GM19468 (cell line): ENCODE measurements at regions not wholly inside any gene's neighbourhood (a gene's known extent, or its start where the extent isn't known, plus 50 kb on each side); places are given as distances from the start of the nearest gene placed in this dataset.

ENCODE experiments used
- ATAC-seq: cut with Tn5 transposase; IDR thresholded peaks from one replicate; pipeline ENCODE4 v1.9.1; 2021; ENCODE audit warnings: mild to moderate bottlenecking, moderate library complexity, moderate number of reproducible peaks; ENCODE audit not compliant: unreplicated experiment; ENCODE audit errors: extremely low read depth

DNA sequence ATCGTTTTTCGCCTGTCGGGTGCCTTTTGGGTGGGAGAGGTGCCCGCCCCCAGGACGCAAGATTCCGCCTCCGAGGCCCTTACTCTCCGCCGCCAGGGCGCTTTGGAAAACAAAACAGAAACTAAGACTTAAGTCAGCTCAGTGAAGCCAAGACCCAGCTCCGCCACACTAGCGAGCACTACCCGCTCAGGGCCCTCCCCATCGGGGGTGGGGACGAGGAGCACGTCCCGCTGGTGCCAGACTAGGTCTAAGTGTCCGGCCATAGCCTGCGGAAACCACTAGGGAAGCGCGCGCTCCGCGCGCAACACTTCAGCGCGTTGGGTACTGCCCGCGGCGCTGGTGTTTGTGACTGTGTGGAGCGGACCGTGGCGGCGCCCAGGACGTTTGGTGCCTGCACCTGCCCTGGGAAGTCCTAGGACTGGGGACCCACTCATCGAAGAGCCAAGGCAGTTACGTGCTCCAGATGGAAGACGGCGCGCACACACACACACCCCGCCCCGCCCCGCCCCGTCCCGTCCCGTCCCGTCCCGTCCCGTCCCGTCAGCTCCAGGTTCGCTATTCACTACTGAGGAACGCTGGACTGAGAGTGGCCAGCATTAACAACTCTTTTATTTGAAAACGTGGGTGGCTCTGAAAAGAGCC lies 57.6 kb upstream of the BOLA1 start:
- ATAC-seq: peak; percentile 14

DNA sequence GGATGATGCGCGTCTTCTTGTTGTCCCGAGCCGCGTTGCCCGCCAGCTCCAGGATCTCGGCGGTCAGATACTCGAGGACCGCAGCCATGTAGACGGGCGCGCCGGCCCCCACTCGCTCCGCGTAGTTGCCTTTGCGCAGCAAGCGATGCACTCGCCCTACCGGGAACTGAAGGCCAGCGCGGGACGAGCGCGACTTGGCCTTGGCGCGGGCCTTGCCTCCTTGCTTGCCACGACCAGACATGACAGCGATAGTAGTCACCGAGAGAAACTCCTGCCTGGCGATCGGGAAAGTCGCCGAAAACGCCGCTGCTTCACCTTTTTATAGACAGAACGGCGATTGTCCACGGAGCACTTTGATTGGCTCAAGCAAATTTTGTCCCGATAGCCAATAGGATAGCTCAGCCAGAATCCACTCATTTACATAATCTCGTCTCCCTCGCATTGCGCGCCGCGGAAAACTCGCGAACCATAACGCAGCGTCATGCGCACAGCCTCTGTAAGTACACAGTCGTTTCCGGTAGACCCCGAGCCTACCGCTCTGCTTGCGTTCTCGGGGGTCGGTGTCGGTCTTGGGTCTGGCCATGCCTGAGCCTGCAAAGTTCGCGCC lies 56.8 kb upstream of the BOLA1 start:
- peak; percentile 52 for ATAC-seq

DNA sequence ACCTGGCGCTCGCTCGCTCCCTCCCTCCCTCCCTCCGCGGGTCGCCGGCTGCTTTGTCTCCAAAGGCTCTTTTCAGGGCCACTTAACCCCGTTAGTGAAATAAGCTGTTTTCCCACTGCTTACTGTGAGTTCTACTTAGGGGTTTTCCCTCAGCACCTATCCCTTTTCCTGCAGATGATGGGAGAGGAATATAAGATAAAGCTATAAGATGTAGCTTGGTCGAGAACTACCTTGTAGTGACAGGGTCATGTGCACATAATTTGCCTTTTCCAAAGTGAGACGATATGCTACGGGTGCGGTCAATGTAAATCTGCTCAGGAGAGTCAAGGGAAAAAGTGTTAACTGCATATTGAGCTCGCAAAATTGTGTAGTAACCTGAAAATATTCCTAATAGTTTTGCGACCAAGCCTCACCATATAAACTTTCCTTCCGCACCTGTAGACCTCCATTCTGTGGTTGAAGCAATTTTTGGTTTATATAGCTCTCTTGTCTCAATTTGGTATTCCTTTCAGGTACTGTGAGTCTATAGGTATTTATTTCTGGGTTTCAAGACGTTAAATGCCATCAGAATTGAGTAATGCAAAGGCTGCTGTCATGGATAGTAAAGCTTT lies 55.8 kb upstream of the BOLA1 start:
- no peak for ATAC-seq

DNA sequence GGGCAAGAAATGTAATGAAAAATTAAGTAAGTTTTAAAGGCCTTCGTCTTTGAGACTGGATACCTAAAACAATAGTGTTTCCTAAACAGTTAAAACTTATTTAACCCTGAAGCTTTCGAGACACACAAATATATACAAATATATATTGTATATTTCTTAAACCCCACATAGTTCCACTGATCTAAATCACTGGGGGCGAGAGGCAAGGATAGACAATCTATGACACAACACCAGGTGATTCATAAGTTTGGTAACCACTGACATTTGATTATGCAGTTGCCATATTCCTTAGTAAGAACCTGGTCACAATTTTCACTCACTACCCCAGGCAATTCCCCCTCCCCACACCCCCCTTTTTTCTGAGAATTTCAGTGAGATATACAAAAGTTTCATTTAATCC lies 55.3 kb upstream of the BOLA1 start:
- ATAC-seq: no peak

DNA sequence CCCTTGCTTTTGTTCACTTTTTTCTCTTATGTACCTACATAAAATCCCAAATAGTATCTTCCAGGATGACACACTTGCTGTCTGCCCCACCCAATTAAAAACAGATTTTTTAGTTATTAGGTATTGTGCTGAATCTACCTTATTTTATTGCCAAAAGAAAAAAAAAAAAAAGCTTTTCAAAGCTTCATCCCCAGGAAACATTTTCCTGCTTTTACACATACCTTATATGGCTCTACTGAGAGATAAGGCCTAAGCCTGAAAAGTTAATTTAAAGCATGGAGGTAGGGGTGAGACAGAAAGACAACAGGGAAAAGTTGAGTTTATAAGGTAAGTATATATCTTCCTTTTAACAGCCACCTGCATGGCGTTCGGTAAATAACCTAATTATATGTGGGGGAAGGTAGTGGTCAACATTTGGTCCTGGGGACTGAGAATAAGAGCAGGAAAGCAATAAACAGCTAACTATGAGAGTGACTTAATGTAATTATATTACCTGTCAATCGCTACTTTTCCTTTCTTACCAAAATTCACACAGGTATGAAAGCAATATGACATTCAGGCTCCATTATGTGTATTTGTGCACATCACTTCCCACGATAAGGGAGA lies 54.6 kb upstream of the BOLA1 start:
- ATAC-seq: no peak

DNA sequence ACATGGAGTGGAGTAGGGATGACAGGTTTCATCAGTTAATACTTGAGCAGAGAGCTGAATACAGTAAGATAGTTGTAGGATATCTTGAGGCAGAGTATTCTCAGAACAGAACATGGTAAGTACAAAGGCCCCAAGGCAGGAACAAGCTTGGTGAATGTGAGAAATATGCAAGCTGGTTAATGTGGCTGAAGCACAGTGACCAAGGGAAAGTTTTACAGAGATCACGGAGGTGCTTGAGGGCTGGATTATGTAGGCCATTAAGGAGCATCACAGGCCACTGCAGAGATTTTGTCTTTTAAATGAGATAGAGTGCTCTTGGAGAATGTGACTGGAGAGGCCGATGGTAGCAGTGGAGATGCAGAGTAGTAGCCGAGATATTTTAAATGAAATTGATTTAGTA lies 54.0 kb upstream of the BOLA1 start:
- no peak for ATAC-seq

DNA sequence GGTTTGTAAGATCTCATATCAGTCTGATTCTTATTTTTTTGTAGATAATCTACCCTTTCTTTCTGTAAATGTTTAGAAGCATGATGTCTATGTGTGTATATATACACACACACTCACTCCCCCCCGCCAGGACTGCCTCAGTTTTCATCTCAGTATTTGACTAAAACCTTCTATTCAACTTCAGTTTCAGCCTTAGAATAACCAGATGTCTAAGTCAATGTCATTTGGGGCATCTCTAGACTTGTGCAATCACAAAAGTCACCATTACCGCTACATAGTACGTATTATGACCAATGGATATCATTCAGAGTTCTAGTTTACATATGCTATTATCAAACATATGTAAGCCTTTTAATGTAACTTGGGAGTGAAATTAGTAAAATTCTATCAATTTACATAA lies 53.3 kb upstream of the BOLA1 start:
- no peak for ATAC-seq

DNA sequence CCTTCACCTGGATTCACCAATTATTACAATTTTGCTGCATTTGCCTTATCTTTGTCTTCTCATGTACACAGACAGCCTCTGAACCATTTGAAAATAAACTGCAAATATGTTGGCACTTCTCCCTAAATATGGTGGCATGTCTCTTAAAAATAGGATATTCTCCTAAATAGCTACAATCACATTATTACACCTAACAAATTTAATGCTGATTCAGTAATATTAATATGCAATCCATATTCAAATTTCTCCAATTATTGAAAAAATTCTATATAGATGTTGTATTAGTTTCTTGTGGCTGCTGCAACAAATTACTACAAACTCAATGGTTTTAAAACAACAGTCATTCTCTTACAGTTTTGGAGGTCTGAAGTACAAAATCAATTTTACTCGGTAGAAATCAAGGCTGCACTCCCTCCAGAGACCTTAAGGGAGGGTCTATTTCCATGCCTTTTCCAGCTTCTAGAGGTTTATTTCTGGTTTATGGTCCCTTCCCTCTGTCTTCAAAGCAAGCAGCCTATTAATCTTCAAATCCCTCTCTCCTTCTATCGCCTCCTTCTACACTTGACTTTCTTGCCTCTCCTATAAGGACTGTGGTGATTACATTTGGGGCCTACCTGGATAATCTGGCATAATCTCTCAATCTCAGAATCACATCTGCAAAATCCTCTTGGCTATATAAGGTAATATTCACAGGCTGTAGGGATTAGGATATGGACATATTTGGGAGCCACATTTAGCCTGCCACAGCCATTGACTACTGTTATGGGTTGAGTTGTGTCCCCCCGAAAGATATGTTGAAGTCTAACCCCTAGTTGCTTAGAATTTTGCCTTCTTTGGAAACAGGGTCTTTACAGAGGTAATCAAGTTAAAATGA lies 52.5 kb upstream of the BOLA1 start:
- ATAC-seq: no peak

DNA sequence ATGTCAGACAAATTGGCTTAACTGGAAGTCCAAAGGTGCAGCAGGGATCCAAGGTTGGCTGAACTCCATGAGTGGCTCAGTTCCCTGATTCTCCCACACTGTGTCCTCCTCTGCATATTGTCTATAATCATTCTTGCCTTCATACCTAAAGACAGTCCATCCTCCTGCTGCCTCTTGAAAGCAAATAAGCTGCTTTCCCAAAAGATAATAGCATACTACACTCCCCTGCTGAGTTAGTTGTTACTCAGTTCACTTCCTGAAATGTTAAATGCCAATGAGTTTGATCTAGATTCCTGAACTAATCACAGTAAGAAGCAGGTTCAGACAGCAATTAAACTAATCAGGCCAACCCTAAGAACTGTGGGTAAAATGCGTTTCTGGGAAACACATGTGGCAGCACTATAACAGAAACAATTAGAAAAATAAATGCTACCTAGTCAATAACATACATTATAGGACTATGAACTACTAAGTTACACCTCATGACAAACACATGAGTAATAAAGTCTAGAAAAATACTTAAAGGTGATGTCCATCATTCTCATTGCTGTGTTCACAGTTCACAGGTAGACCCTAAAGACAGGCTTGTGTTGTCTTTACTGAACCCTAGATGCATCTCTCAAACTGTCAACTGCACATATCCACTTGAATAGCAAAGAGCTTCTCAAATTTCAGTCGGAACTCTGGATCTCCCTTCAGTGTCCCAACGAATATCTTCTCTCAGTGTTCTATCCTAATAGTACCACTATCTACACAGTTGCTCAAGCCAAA lies 50.8 kb upstream of the BOLA1 start:
- no peak for ATAC-seq

DNA sequence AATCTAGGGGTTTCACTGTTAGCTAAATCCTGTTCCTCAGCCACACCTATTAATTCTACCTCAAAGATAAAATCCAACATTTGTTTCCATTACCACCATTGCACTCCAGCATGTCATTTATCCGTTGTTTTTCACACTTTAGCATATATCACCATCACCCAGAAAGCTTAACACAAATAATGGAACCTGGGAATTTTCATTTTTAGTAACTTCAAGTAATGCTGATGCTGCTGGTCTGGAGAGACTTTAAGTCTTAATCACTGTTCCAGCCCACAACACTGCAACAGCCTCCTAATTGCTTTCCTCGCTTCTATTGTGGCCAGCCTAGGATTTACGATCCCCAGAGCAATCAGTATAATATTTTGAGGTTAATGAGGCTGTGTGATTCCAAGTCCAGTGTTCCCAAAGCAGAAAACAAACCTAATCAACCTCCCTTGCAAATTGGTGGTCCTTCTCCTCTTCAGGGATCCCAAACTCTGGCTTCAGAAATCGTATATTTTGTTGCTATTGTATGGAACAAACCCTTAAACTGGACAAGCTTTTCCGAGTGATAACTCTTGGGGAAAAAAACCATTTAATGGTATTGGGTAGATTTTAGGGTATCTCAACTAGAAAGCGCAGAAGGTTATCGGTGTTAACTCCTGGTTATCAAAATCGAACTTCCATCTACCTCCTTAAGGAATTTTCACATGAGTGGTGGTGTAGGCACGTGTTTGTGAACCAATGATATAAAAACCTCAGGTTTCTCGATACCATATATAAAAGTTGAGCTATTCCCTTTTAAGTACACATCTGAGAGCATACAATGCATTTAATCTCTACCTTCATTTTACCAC lies 50.0 kb upstream of the BOLA1 start:
- ATAC-seq: no peak
